ENCODE measurements at regions not wholly inside any gene's neighbourhood (a gene's known extent, or its start where the extent isn't known, plus 50 kb on each side); places are given as distances from the start of the nearest gene placed in this dataset.
"Not testable (repeated sequence)": the region's sequence is repeated elsewhere in the genome, so short reads cannot be mapped to it uniquely, and the experiment has no call there.

DNA sequence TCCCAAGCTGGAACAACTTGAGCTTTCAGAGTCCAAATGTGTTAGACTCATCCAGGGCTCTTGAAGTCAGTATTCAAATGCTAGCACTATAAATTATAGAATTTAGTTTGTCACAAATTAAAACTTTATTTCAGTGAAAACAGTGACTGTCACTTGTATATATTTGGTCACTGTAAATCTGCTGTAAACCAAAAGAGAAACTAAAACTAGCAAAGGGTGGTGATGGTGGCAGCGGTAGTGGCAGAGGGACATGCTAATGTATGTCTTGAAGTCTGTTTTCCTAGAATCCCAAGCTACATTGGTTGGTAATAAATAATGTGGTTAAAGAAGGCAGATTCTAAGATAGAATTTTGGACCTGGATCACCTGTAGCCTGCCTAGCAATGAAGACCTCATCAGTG is 140.4 kb upstream of the CENPW start:
- H3K9me3 ChIP-seq (ENCODE audit: control insufficient read depth in 2 of 2, insufficient read depth in 1 of 2, low read depth in 1 of 2, low read length in 1 of 2), result no peaks in the 10 kb centered on the region
- H3K27me3 ChIP-seq (ENCODE audit: control insufficient read depth in 3 of 3, insufficient read depth in 3 of 3, low read length in 3 of 3), result no peaks in the 10 kb centered on the region
- WGBS, 3 donors, result 79 to 81% (median 79%) methylated on average over 1 of the region's 1 CpG
- no peaks in the 10 kb centered on the region for H3K36me3 ChIP-seq (ENCODE audit: control insufficient read depth in 3 of 3, insufficient read depth in 2 of 3, low read depth in 1 of 3, low read length in 3 of 3)
- DNase-seq (peak in 1 of 2 donors; percentile 7), FAIRE-seq (no peak)
- no peak overlapping the region for H3K27ac ChIP-seq (ENCODE audit: low read depth in 1 of 3, low read length in 2 of 3)
- no peak overlapping the region for H3K4me3 ChIP-seq (ENCODE audit: low read depth in 1 of 3, low read length in 3 of 3)
- H3K4me1 ChIP-seq (ENCODE audit: control insufficient read depth in 3 of 3, insufficient read depth in 2 of 3, low read depth in 1 of 3, low read length in 2 of 3), result no peaks in the 10 kb centered on the region

DNA sequence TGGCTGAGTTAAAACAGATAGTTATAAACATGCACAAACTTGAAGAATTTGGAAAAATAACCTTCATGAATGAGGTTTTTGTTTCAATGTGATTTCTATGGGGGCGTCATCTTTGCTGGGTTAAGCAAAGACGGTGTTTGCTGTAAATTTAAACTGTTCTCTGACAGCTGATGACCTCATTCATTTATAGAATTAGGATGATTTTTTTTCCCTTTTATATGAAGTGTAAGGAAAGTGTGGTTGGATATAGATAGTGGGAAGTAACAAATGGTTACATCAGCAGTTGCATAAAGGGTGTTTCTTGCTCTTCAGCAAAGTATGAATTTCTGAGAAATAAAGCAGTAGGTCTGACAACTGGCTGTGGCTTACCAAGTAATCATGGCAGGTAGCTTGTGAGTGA is 137.2 kb upstream of the CENPW start:
- Histone ChIP-seq H3K27ac (ENCODE audit: low read depth in 1 of 3, low read length in 2 of 3) (no peak overlapping the region), H3K36me3 (ENCODE audit: control insufficient read depth in 3 of 3, insufficient read depth in 2 of 3, low read depth in 1 of 3, low read length in 3 of 3) (no peaks in the 10 kb centered on the region), H3K9me3 (ENCODE audit: control insufficient read depth in 2 of 2, insufficient read depth in 1 of 2, low read depth in 1 of 2, low read length in 1 of 2) (no peaks in the 10 kb centered on the region), H3K4me1 (ENCODE audit: control insufficient read depth in 3 of 3, insufficient read depth in 2 of 3, low read depth in 1 of 3, low read length in 2 of 3) (no peaks in the 10 kb centered on the region), H3K4me3 (ENCODE audit: low read depth in 1 of 3, low read length in 3 of 3) (no peak overlapping the region), H3K27me3 (ENCODE audit: control insufficient read depth in 3 of 3, insufficient read depth in 3 of 3, low read length in 3 of 3) (no peaks in the 10 kb centered on the region)
- FAIRE-seq, result no peak
- no peak for DNase-seq
- 80 to 97% (median 91%) methylated on average over 2 of the region's 2 CpGs for WGBS, 3 donors

DNA sequence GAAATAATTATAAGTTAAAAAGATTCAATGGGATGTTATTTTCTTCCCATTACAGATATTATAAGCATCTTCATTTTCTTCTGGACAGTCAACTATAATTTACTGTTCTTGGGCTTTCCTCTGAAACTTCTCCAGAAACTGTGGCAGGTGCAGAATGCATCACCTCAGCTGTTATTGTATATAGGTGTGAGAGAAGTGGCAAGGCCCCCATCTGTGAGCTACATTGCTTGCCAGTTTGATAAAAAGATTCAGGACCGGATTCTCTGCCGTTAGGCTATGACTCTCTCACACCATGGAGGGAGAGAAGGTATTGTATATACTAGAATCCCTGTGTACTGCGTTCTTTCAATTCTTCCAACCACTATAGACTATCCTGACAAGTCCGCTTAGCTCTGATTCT is 135.8 kb upstream of the CENPW start:
- H3K4me3 ChIP-seq (ENCODE audit: low read depth in 1 of 3, low read length in 3 of 3), result no peak overlapping the region
- no peaks in the 10 kb centered on the region for H3K4me1 ChIP-seq (ENCODE audit: control insufficient read depth in 3 of 3, insufficient read depth in 2 of 3, low read depth in 1 of 3, low read length in 2 of 3)
- DNase-seq (no peak), FAIRE-seq (no peak)
- H3K9me3 ChIP-seq (ENCODE audit: control insufficient read depth in 2 of 2, insufficient read depth in 1 of 2, low read depth in 1 of 2, low read length in 1 of 2), result no peaks in the 10 kb centered on the region
- H3K27me3 ChIP-seq (ENCODE audit: control insufficient read depth in 3 of 3, insufficient read depth in 3 of 3, low read length in 3 of 3), result no peaks in the 10 kb centered on the region
- WGBS, 3 donors, result 39 to 82% (median 62%) methylated on average over 4 of the region's 4 CpGs
- no peaks in the 10 kb centered on the region for H3K36me3 ChIP-seq (ENCODE audit: control insufficient read depth in 3 of 3, insufficient read depth in 2 of 3, low read depth in 1 of 3, low read length in 3 of 3)
- H3K27ac ChIP-seq (ENCODE audit: low read depth in 1 of 3, low read length in 2 of 3), result no peak overlapping the region

DNA sequence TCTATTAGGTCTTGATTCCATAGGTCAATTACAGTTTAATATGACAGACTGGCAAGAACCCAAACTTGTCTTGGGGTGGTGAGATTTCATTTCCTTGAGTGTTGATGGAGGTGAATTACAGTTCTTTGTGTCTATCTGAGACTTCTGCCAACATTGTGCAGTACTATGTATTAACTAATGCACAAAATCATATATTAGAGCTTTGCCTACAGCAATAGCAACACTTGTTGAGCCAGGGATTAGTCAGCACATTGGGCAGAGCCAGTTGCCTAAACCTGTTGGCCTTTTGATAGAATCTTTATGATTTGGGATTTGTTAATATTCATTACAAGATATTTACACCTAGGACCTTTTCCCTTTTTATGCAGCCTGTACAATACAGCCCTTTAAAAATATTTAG is 135.3 kb upstream of the CENPW start:
- no peak overlapping the region for H3K27ac ChIP-seq (ENCODE audit: low read depth in 1 of 3, low read length in 2 of 3)
- H3K36me3 ChIP-seq (ENCODE audit: control insufficient read depth in 3 of 3, insufficient read depth in 2 of 3, low read depth in 1 of 3, low read length in 3 of 3), result no peaks in the 10 kb centered on the region
- no peaks in the 10 kb centered on the region for H3K27me3 ChIP-seq (ENCODE audit: control insufficient read depth in 3 of 3, insufficient read depth in 3 of 3, low read length in 3 of 3)
- H3K9me3 ChIP-seq (ENCODE audit: control insufficient read depth in 2 of 2, insufficient read depth in 1 of 2, low read depth in 1 of 2, low read length in 1 of 2), result no peaks in the 10 kb centered on the region
- no peaks in the 10 kb centered on the region for H3K4me1 ChIP-seq (ENCODE audit: control insufficient read depth in 3 of 3, insufficient read depth in 2 of 3, low read depth in 1 of 3, low read length in 2 of 3)
- H3K4me3 ChIP-seq (ENCODE audit: low read depth in 1 of 3, low read length in 3 of 3), result no peak overlapping the region
- FAIRE-seq (no peak), DNase-seq (peak in 1 of 2 donors; percentile 45)

DNA sequence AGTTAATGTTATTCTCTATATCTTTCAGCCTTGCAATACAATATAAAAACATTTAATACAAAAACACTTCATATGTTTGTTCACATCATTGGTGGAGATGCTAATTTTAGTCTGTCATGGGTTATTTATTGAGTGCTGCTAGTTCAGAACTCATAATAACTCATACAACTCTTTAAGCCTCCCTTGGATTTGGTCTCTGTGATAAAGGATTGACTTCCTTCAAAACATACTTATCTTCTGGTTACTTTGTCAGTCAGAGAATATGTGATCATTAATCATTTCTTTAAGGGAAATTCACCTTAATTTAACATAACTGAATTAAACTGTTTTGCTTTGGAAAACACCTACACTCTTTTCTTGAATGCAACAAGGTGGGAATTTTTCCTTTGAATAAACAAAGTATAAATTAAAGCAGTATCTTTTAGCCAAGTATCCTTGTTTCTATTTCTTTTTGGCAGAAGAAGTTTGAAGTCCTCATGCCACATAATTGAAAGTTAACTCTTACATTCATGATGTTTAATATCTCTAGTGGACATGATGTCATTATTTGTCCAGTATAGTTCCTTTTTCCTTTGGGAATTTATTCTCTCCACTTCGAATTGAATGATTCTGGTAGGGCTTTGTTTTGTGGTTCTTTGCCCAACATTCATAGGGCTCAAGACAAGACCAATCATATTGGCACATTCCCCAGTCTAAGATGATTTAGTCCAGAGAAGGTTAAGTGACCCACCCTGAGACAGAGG is 133.2 kb upstream of the CENPW start:
- H3K27me3 ChIP-seq (ENCODE audit: control insufficient read depth in 3 of 3, insufficient read depth in 3 of 3, low read length in 3 of 3), result no peaks in the 10 kb centered on the region
- H3K4me1 ChIP-seq (ENCODE audit: control insufficient read depth in 3 of 3, insufficient read depth in 2 of 3, low read depth in 1 of 3, low read length in 2 of 3), result no peaks in the 10 kb centered on the region
- DNase-seq, result no peak
- 38 to 67% (median 42%) methylated on average over 1 of the region's 1 CpG for WGBS, 3 donors
- no peak for FAIRE-seq
- H3K4me3 ChIP-seq (ENCODE audit: low read depth in 1 of 3, low read length in 3 of 3), result no peak overlapping the region
- H3K9me3 ChIP-seq (ENCODE audit: control insufficient read depth in 2 of 2, insufficient read depth in 1 of 2, low read depth in 1 of 2, low read length in 1 of 2), result no peaks in the 10 kb centered on the region
- H3K36me3 ChIP-seq (ENCODE audit: control insufficient read depth in 3 of 3, insufficient read depth in 2 of 3, low read depth in 1 of 3, low read length in 3 of 3), result no peaks in the 10 kb centered on the region
- H3K27ac ChIP-seq (ENCODE audit: low read depth in 1 of 3, low read length in 2 of 3), result no peak overlapping the region

DNA sequence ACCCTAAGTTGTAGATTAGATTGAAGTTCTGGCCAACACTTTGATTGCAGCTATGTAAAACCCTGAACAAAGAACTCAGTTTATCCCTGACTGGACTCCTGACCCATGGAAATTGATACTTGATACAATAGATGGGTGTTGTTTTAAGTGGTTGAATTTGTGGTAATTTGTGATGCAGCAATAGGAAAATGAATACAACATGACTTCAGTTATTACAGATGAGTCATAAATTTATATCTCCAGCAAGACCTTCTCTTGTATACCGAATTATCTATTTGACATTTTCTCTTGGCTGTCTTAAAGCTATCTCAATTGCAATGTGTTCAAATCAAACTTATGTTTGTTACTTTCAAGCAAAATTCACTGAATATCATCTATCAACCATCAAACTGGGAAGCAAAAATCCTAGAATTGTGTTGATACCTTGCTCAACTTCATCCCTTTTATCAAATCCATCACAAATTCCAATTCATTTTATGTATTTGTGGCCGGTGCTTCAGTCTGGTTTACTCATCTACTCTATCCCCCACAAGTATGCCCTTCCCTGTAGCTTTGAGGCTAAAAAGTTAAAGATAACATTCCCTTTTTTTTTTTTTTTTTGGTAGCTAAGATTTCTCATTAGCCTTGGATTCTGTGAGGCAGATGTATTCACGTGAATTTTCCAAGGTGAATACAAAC is 129.4 kb upstream of the CENPW start:
- Histone ChIP-seq H3K27ac (ENCODE audit: low read depth in 1 of 3, low read length in 2 of 3) (no peak overlapping the region), H3K27me3 (ENCODE audit: control insufficient read depth in 3 of 3, insufficient read depth in 3 of 3, low read length in 3 of 3) (no peaks in the 10 kb centered on the region), H3K9me3 (ENCODE audit: control insufficient read depth in 2 of 2, insufficient read depth in 1 of 2, low read depth in 1 of 2, low read length in 1 of 2) (no peaks in the 10 kb centered on the region), H3K4me1 (ENCODE audit: control insufficient read depth in 3 of 3, insufficient read depth in 2 of 3, low read depth in 1 of 3, low read length in 2 of 3) (no peaks in the 10 kb centered on the region), H3K36me3 (ENCODE audit: control insufficient read depth in 3 of 3, insufficient read depth in 2 of 3, low read depth in 1 of 3, low read length in 3 of 3) (no peaks in the 10 kb centered on the region), H3K4me3 (ENCODE audit: low read depth in 1 of 3, low read length in 3 of 3) (no peak overlapping the region)
- DNase-seq (no peak), FAIRE-seq (no peak)
- WGBS, 3 donors, result 62 to 84% (median 69%) methylated on average over 3 of the region's 3 CpGs

DNA sequence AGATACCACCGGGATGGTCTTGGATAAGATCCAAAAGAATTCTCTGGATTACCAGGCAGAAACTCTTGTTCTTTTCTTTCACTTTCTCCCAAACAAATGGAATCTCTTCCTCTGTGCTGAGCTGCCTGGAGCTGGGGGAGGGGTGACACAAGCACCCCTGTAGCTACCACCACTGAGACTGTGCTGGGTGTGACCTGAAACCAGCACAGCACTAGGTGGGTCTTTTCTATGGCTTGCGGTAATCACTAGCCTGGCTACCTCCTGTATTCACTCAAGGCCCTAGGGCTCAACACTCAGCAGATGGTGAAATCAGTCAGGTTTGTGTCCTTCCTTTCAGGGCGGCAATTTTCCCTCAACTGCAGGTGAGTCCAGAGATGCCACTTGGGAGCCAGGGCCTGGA is 122.4 kb upstream of the CENPW start:
- Histone ChIP-seq H3K36me3 (ENCODE audit: control insufficient read depth in 3 of 3, insufficient read depth in 2 of 3, low read depth in 1 of 3, low read length in 3 of 3) (peaks cover 0 to 2% (median 0%) of the 10 kb centered on the region in 3 donors), H3K9me3 (ENCODE audit: control insufficient read depth in 2 of 2, insufficient read depth in 1 of 2, low read depth in 1 of 2, low read length in 1 of 2) (no peaks in the 10 kb centered on the region), H3K27me3 (ENCODE audit: control insufficient read depth in 3 of 3, insufficient read depth in 3 of 3, low read length in 3 of 3) (no peaks in the 10 kb centered on the region), H3K4me3 (ENCODE audit: low read depth in 1 of 3, low read length in 3 of 3) (no peak overlapping the region), H3K27ac (ENCODE audit: low read depth in 1 of 3, low read length in 2 of 3) (no peak overlapping the region), H3K4me1 (ENCODE audit: control insufficient read depth in 3 of 3, insufficient read depth in 2 of 3, low read depth in 1 of 3, low read length in 2 of 3) (no peaks in the 10 kb centered on the region)
- no peak for DNase-seq
- no peak for FAIRE-seq
- 92 to 96% (median 94%) methylated on average over 3 of the region's 3 CpGs for WGBS, 3 donors

DNA sequence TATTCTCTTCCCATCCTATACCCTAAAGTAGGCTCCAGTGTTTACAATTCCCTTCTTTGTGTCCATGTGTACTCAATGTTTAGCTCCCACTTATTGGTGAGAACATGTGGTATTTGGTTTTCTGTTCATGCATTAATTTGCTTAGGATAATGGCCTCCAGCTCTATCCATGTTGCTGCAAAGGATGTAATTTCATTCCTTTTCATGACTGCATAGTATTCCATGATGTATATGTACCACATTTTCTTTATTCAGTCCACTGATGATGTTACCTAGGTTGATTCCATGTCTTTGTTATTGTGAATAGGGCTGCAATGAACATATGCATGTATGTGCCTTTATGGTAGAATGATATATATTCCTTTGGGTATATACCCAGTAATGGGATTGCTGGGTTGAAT is 119.0 kb upstream of the CENPW start:
- not testable (repeated sequence) for DNase-seq; H3K36me3 ChIP-seq (ENCODE audit: control insufficient read depth in 3 of 3, insufficient read depth in 2 of 3, low read depth in 1 of 3, low read length in 3 of 3); H3K4me1 ChIP-seq (ENCODE audit: control insufficient read depth in 3 of 3, insufficient read depth in 2 of 3, low read depth in 1 of 3, low read length in 2 of 3); H3K4me3 ChIP-seq (ENCODE audit: low read depth in 1 of 3, low read length in 3 of 3); H3K27ac ChIP-seq (ENCODE audit: low read depth in 1 of 3, low read length in 2 of 3); H3K9me3 ChIP-seq (ENCODE audit: control insufficient read depth in 2 of 2, insufficient read depth in 1 of 2, low read depth in 1 of 2, low read length in 1 of 2); FAIRE-seq; H3K27me3 ChIP-seq (ENCODE audit: control insufficient read depth in 3 of 3, insufficient read depth in 3 of 3, low read length in 3 of 3)
